ENCODE measurements at regions not wholly inside any gene's neighbourhood (a gene's known extent, or its start where the extent isn't known, plus 50 kb on each side); places are given as distances from the start of the nearest gene placed in this dataset.
A peak's percentile ranks its signal among the peaks of the same experiment; 100 is the strongest.

GRCh38 chr6:142537612-142538478, 236.0 kb downstream of the ADGRG6 start:
- H3K4me1 ChIP-seq (ENCODE audit: control insufficient read depth in 1 of 2, extremely low read depth in 1 of 2, insufficient read depth in 2 of 2, low read length in 2 of 2): no peaks in the 10 kb centered on the region
- H3K27ac ChIP-seq (ENCODE audit: low read length): no peak overlapping the region
- no peak overlapping the region for H3K4me3 ChIP-seq (ENCODE audit: control insufficient read depth in 1 of 2, extremely low read depth in 1 of 2, low read length in 1 of 2)
- ChIA-PET CTCF (interaction anchor here in 1 of 2 donors (0.7 kb wide), 1 partner anchor 125 kb away, joined by 4 read pairs; no protein-coding TSS in a partner anchor), POLR2A (no interaction called here)
- Mint-ChIP-seq H3K4me3 (no peak overlapping the region), H3K4me1 (peaks cover 0 to 2% (median 0%) of the 10 kb centered on the region in 3 donors), H3K9me3 (peaks cover 6 to 17% (median 12%) of the 10 kb centered on the region in 3 donors), H3K36me3 (no peaks in the 10 kb centered on the region), H3K27ac (no peak overlapping the region), H3K27me3 (no peaks in the 10 kb centered on the region)
- peaks cover 0 to 1% of the 10 kb centered on the region in 2 experiments for H3K27me3 ChIP-seq (replicated peaks in 1 of 2; ENCODE audit: control insufficient read depth in 2 of 2, extremely low read depth in 1 of 2, insufficient read depth in 2 of 2, low read length in 1 of 2)
- DNase-seq (peak in 2 of 35 experiments; percentile 3 to 12), ATAC-seq (replicated peaks in 1 of 4) (no peak)
- H3K9me3 ChIP-seq: peaks cover 3% of the 10 kb centered on the region
- WGBS (ENCODE audit: insufficient coverage): 86% methylated on average over 5 of the region's 11 CpGs
- H3K36me3 ChIP-seq (ENCODE audit: control insufficient read depth in 2 of 2, extremely low read depth in 1 of 2, insufficient read depth in 1 of 2, low read length in 1 of 2): no peaks in the 10 kb centered on the region

- no peaks in the 10 kb centered on the region for H3K36me3 Mint-ChIP-seq
- peak overlapping the region in 1 of 2 donors; percentile 40 for H3K27ac Mint-ChIP-seq
- Histone ChIP-seq H3K27me3 (replicated peaks in 1 of 2; ENCODE audit: control insufficient read depth in 2 of 2, extremely low read depth in 1 of 2, insufficient read depth in 2 of 2, low read length in 1 of 2) (peaks cover 0 to 4% of the 10 kb centered on the region in 2 experiments), H3K4me3 (ENCODE audit: control insufficient read depth in 1 of 2, extremely low read depth in 1 of 2, low read length in 1 of 2) (no peak overlapping the region), H3K27ac (ENCODE audit: low read length) (no peak overlapping the region), H3K36me3 (ENCODE audit: control insufficient read depth in 2 of 2, extremely low read depth in 1 of 2, insufficient read depth in 1 of 2, low read length in 1 of 2) (no peaks in the 10 kb centered on the region), H3K4me1 (ENCODE audit: control insufficient read depth in 1 of 2, extremely low read depth in 1 of 2, insufficient read depth in 2 of 2, low read length in 2 of 2) (peaks cover 9 to 19% of the 10 kb centered on the region in 2 experiments), H3K9me3 (no peaks in the 10 kb centered on the region)
- 90% methylated on average over 7 of the region's 14 CpGs for WGBS (ENCODE audit: insufficient coverage)
- POLR2A ChIA-PET: no interaction called here
- CTCF ChIA-PET: no interaction called here
- H3K27me3 Mint-ChIP-seq: no peaks in the 10 kb centered on the region
- ATAC-seq (replicated peaks in 1 of 4) (no peak), DNase-seq (no peak)
- H3K4me3 Mint-ChIP-seq: no peak overlapping the region
- no peaks in the 10 kb centered on the region for H3K9me3 Mint-ChIP-seq
- H3K4me1 Mint-ChIP-seq: peaks cover 20 to 26% (median 24%) of the 10 kb centered on the region in 3 donors
Measured at GRCh38 chr6:142542704-142543233, 241.0 kb downstream of the ADGRG6 start.

- Histone ChIP-seq H3K4me3 (ENCODE audit: control insufficient read depth in 1 of 2, extremely low read depth in 1 of 2, low read length in 1 of 2) (no peak overlapping the region), H3K9me3 (no peaks in the 10 kb centered on the region), H3K36me3 (ENCODE audit: control insufficient read depth in 2 of 2, extremely low read depth in 1 of 2, insufficient read depth in 1 of 2, low read length in 1 of 2) (no peaks in the 10 kb centered on the region), H3K27me3 (replicated peaks in 1 of 2; ENCODE audit: control insufficient read depth in 2 of 2, extremely low read depth in 1 of 2, insufficient read depth in 2 of 2, low read length in 1 of 2) (peaks cover 0 to 4% of the 10 kb centered on the region in 2 experiments), H3K27ac (ENCODE audit: low read length) (no peak overlapping the region), H3K4me1 (ENCODE audit: control insufficient read depth in 1 of 2, extremely low read depth in 1 of 2, insufficient read depth in 2 of 2, low read length in 2 of 2) (peaks cover 9 to 22% of the 10 kb centered on the region in 2 experiments)
- no peaks in the 10 kb centered on the region for H3K9me3 Mint-ChIP-seq
- no peak overlapping the region for H3K4me3 Mint-ChIP-seq
- WGBS (ENCODE audit: insufficient coverage): 100% methylated on average over 1 of the region's 2 CpGs
- no peaks in the 10 kb centered on the region for H3K36me3 Mint-ChIP-seq
- POLR2A ChIA-PET: no interaction called here
- peaks cover 25 to 34% (median 28%) of the 10 kb centered on the region in 3 donors for H3K4me1 Mint-ChIP-seq
- no peaks in the 10 kb centered on the region for H3K27me3 Mint-ChIP-seq
- DNase-seq: no peak
- peak overlapping the region; percentile 65 to 78 for H3K27ac Mint-ChIP-seq
- ATAC-seq (replicated peaks in 1 of 4): no peak
- CTCF ChIA-PET: no interaction called here
Measured at GRCh38 chr6:142543606-142544005, 241.8 kb downstream of the ADGRG6 start.

GRCh38 chr6:142544199-142544838, 242.5 kb downstream of the ADGRG6 start:
- Mint-ChIP-seq H3K4me3 (peak overlapping the region in 1 of 3 donors; percentile 54), H3K36me3 (no peaks in the 10 kb centered on the region), H3K27me3 (peaks cover 0 to 1% of the 10 kb centered on the region in 2 donors), H3K27ac (peak overlapping the region; percentile 65 to 78), H3K4me1 (peaks cover 32 to 41% (median 36%) of the 10 kb centered on the region in 3 donors), H3K9me3 (no peaks in the 10 kb centered on the region)
- Histone ChIP-seq H3K27ac (ENCODE audit: low read length) (no peak overlapping the region), H3K4me1 (ENCODE audit: control insufficient read depth in 1 of 2, extremely low read depth in 1 of 2, insufficient read depth in 2 of 2, low read length in 2 of 2) (peaks cover 9 to 24% of the 10 kb centered on the region in 2 experiments), H3K4me3 (ENCODE audit: control insufficient read depth in 1 of 2, extremely low read depth in 1 of 2, low read length in 1 of 2) (no peak overlapping the region), H3K27me3 (replicated peaks in 1 of 2; ENCODE audit: control insufficient read depth in 2 of 2, extremely low read depth in 1 of 2, insufficient read depth in 2 of 2, low read length in 1 of 2) (peaks cover 0 to 4% of the 10 kb centered on the region in 2 experiments), H3K9me3 (no peaks in the 10 kb centered on the region), H3K36me3 (ENCODE audit: control insufficient read depth in 2 of 2, extremely low read depth in 1 of 2, insufficient read depth in 1 of 2, low read length in 1 of 2) (no peaks in the 10 kb centered on the region)
- peak in 2 of 4 experiments; percentile 26 to 44 for ATAC-seq (replicated peaks in 1 of 4)
- ChIA-PET POLR2A (no interaction called here), CTCF (interaction anchor here in 1 of 2 donors (0.7 kb wide), 1 partner anchor 431 kb away, joined by 4 read pairs; no protein-coding TSS in a partner anchor)
- DNase-seq: no peak

- POLR2A ChIA-PET: interaction anchor here in 1 of 2 donors (0.6 kb wide), 1 partner anchor 44 kb away, joined by 4 read pairs; no protein-coding TSS in a partner anchor
- H3K27ac ChIP-seq (ENCODE audit: low read length): no peak overlapping the region
- H3K4me3 ChIP-seq (ENCODE audit: control insufficient read depth in 1 of 2, extremely low read depth in 1 of 2, low read length in 1 of 2): no peak overlapping the region
- Mint-ChIP-seq H3K4me3 (no peak overlapping the region), H3K27me3 (peaks cover 0 to 3% of the 10 kb centered on the region in 2 donors), H3K36me3 (no peaks in the 10 kb centered on the region), H3K4me1 (peaks cover 34 to 45% (median 39%) of the 10 kb centered on the region in 3 donors), H3K9me3 (no peaks in the 10 kb centered on the region), H3K27ac (peak overlapping the region in 1 of 2 donors; percentile 25)
- ATAC-seq (replicated peaks in 1 of 4) (peak in 1 of 4 experiments; percentile 33), DNase-seq (no peak)
- 100% methylated on average over 2 of the region's 4 CpGs for WGBS (ENCODE audit: insufficient coverage)
- CTCF ChIA-PET: no interaction called here
- H3K36me3 ChIP-seq (ENCODE audit: control insufficient read depth in 2 of 2, extremely low read depth in 1 of 2, insufficient read depth in 1 of 2, low read length in 1 of 2): no peaks in the 10 kb centered on the region
- H3K9me3 ChIP-seq: no peaks in the 10 kb centered on the region
- H3K27me3 ChIP-seq (replicated peaks in 1 of 2; ENCODE audit: control insufficient read depth in 2 of 2, extremely low read depth in 1 of 2, insufficient read depth in 2 of 2, low read length in 1 of 2): peaks cover 0 to 4% of the 10 kb centered on the region in 2 experiments
- peaks cover 9 to 27% of the 10 kb centered on the region in 2 experiments for H3K4me1 ChIP-seq (ENCODE audit: control insufficient read depth in 1 of 2, extremely low read depth in 1 of 2, insufficient read depth in 2 of 2, low read length in 2 of 2)
Measured at GRCh38 chr6:142545147-142545546, 243.3 kb downstream of the ADGRG6 start.

GRCh38 chr6:142548566-142548965, 246.8 kb downstream of the ADGRG6 start:
- Histone ChIP-seq H3K36me3 (ENCODE audit: control insufficient read depth in 2 of 2, extremely low read depth in 1 of 2, insufficient read depth in 1 of 2, low read length in 1 of 2) (no peaks in the 10 kb centered on the region), H3K9me3 (no peaks in the 10 kb centered on the region), H3K4me3 (ENCODE audit: control insufficient read depth in 1 of 2, extremely low read depth in 1 of 2, low read length in 1 of 2) (no peak overlapping the region), H3K27ac (ENCODE audit: low read length) (no peak overlapping the region), H3K4me1 (ENCODE audit: control insufficient read depth in 1 of 2, extremely low read depth in 1 of 2, insufficient read depth in 2 of 2, low read length in 2 of 2) (peaks cover 14 to 39% of the 10 kb centered on the region in 2 experiments), H3K27me3 (replicated peaks in 1 of 2; ENCODE audit: control insufficient read depth in 2 of 2, extremely low read depth in 1 of 2, insufficient read depth in 2 of 2, low read length in 1 of 2) (peaks cover 0 to 4% of the 10 kb centered on the region in 2 experiments)
- no peak for ATAC-seq (replicated peaks in 1 of 4)
- Mint-ChIP-seq H3K36me3 (no peaks in the 10 kb centered on the region), H3K4me1 (peaks cover 48 to 60% (median 49%) of the 10 kb centered on the region in 3 donors), H3K4me3 (peak overlapping the region in 1 of 3 donors; percentile 57), H3K27me3 (peaks cover 0 to 3% of the 10 kb centered on the region in 2 donors), H3K27ac (peak overlapping the region; percentile 42 to 75), H3K9me3 (no peaks in the 10 kb centered on the region)
- ChIA-PET CTCF (no interaction called here), POLR2A (no interaction called here)
- WGBS (ENCODE audit: insufficient coverage): no CpG with 5 or more reads among the region's 1 CpG
- DNase-seq: no peak

Measured in T-cell (primary cell).